ENCODE measurements at regions not wholly inside any gene's neighbourhood (a gene's known extent, or its start where the extent isn't known, plus 50 kb on each side); places are given as distances from the start of the nearest gene placed in this dataset.

DNA sequence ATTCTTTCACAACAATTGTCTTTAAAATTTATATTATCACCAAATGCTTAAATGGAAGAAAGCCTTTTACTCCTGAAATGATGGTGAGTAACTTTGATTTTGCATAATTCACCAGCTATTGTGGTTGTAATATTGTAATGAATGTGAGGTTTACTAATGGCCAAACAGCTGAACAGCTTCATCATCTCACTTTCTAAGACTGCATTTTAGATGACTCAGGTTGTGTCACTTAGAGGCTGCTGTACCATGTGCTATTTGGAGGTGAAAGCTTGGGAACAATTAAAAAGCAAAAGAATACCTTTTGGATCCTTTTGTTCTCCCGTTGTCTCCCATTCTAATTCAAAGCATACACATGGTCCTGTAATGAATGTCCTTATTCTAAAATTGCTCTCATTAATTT is 604.0 kb upstream of the PFKP start:
- DNase-seq (ENCODE audit: low read depth, low spot score), result no peak

- DNase-seq (ENCODE audit: low read depth, low spot score), result no peak
These were observed 604.8 kb upstream of the PFKP start for GRCh38 chr10:2462581-2462980.

GRCh38 chr10:2460812-2461211 is 606.5 kb upstream of the PFKP start:
- DNase-seq (ENCODE audit: low read depth, low spot score), result no peak

DNA sequence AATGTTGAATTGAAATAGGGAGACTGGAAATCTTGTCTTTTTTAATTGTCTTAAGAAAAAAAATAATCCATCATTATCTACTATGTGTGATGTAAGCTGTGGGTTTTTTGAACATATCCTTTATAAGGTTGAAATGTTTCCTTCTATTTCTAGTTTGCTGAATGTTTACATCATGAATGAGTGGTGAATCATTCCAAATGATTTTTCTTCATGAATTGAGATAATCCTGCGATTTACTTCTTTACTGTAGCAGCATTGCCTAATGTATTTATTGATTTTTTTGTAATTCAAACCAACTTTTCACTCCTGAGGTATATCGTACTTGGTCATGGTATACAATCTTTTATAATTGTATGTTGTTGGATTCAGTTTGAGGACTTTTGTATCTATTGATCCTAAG is 607.6 kb upstream of the PFKP start:
- DNase-seq (ENCODE audit: low read depth, low spot score), result no peak

DNA sequence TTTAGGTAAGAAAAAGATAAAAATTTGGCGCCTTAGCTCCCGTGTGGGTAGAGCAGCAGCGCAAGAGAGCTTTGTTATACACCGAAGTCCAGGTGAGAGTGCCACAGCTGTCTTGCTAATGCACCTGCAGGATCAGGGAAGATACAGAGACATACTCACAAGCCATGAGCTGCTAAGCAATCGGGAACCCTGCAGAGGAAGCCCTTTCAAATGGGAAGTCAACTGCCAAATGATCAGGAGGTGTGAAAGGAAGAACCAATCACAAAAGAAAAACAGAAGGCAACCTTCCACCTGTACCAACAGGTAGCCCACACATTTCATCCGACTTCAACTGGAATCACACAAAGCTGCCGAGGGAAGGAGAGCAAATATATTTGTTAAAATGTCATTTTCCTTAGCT is 610.5 kb upstream of the PFKP start:
- DNase-seq (ENCODE audit: low read depth, low spot score), result no peak

GRCh38 chr10:2445370-2445769 is 622.0 kb upstream of the PFKP start:
- no peak for DNase-seq (ENCODE audit: low read depth, low spot score)

DNA sequence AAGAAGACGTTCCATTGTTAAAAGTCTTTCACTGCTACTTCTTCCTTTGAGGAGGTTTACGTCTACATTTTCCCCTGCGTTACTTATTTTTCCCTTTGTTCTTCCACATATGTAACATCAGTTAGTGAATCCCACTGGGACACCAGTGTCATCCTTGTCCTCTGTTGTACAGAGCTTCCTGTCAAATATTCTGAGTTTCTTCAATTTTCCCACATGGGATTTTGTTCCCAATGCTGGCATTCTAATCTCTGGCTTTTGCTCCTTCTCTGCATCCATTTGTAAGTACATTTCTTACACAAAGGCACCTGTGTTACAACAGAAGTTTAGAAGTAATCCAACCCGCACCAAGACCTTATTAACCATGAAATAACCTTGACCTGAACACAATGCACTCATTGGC is 627.4 kb upstream of the PFKP start:
- no peak for DNase-seq (ENCODE audit: low read depth, low spot score)

DNA sequence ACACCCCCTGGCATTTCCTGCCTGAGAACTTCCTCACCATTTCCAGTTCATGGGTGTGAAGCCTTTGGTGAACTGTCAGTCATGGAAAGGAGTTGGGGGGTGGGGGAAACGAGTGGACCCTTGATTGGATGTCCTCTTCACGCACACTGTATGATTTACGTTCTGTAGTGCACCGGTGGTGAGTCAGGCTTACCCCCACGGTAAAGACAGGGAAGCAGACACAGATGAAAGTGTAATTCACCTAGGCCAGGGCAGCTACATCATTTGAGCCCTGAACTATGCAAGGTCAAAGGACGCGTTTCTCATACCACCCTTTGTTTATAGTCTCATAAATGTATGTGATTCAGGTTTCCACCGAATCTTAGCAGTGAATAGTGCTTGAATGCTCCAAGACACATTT is 628.3 kb upstream of the PFKP start:
- DNase-seq (ENCODE audit: low read depth, low spot score), result no peak

- no peak for DNase-seq (ENCODE audit: low read depth, low spot score)
These were observed 629.0 kb upstream of the PFKP start for GRCh38 chr10:2438248-2438939.

DNA sequence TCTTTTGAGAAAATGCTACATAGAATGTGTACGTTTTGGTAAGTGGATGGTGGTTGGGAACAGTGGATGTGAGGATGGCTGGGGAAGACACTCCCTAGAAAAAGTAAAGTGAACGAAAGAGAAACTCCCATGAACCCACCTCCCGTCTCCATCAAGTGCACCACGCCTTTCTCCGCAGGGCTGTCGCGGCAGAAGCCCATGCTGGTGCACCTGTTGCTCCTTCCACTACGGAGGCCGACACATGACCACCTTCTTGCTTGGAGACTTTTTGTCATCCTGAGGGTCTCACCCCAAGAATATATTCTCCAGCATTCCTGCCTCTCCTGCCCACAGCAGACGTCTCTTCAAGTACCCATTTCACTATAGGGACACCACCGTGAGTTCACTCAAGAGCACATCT is 630.4 kb upstream of the PFKP start:
- DNase-seq (ENCODE audit: low read depth, low spot score), result no peak

- no peak for DNase-seq (ENCODE audit: low read depth, low spot score)
These were observed 635.4 kb upstream of the PFKP start for GRCh38 chr10:2431961-2432360.

- DNase-seq (ENCODE audit: low read depth, low spot score), result no peak
These were observed 639.9 kb upstream of the PFKP start for GRCh38 chr10:2427412-2427811.

GRCh38 chr10:2425320-2425719 is 642.0 kb upstream of the PFKP start:
- DNase-seq (ENCODE audit: low read depth, low spot score), result no peak

DNA sequence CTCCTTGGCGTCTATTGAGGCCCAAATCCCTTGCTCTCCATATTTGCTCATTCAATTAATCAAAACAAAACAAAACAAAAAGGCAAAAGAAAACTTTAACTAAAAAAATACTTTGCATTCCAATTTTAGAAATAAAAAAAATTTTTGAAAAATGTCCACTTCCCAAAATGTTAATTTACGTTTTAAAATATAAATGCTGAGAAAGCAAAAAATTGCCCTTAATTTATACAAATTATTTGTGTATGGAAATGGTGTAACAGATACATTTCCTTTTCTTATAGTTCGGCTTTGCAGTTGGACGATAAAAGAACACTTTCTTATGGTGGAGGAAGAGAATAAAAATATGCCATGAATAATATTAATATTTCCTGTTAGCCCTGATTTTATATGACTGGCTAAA is 652.8 kb upstream of the PFKP start:
- no peak for DNase-seq (ENCODE audit: low read depth, low spot score)

- DNase-seq (ENCODE audit: low read depth, low spot score), result no peak
These were observed 653.3 kb upstream of the PFKP start for GRCh38 chr10:2414039-2414438.

DNA sequence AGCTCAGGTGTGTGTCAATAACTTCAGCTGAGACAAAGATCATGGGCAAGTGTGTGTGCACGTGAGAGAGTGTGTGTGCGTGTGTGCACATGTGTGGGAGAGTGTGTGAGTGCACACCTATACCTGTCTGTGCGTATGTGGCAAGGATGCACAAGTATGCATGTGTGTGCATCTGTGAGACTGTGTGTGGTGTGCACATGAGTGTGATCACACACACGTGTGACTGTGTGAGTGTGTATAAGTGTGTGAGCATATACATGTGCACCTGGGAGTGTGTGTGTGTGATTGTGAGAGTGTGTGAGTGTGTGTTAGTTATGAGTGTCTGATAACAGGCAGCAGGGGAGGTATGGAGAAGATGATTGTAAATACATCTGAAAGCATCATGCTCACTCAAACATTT is 657.3 kb upstream of the PFKP start:
- no peak for DNase-seq (ENCODE audit: low read depth, low spot score)

GRCh38 chr10:2401459-2401858 is 664.1 kb upstream of the ADARB2 start:
- DNase-seq (ENCODE audit: low read depth, low spot score), result no peak

DNA sequence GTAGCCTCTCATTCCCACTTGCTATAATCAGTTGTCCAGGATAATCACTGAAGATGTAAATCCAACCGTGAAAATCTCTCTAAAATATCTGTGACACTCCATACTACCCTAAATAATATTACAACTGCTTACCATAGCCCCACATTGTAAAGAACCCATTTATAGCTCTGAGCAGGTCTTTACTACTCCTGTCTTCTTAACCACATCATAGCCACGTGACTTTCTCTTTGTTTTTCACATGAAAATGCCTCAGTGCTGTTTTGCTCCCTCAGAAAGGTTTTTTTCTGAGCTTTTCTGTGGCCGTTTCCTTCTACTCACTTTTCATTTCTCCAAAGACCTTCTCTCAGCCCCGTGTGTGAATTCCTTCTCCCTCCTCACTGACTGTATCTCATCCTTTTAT is 662.2 kb upstream of the ADARB2 start:
- no peak for DNase-seq (ENCODE audit: low read depth, low spot score)

DNA sequence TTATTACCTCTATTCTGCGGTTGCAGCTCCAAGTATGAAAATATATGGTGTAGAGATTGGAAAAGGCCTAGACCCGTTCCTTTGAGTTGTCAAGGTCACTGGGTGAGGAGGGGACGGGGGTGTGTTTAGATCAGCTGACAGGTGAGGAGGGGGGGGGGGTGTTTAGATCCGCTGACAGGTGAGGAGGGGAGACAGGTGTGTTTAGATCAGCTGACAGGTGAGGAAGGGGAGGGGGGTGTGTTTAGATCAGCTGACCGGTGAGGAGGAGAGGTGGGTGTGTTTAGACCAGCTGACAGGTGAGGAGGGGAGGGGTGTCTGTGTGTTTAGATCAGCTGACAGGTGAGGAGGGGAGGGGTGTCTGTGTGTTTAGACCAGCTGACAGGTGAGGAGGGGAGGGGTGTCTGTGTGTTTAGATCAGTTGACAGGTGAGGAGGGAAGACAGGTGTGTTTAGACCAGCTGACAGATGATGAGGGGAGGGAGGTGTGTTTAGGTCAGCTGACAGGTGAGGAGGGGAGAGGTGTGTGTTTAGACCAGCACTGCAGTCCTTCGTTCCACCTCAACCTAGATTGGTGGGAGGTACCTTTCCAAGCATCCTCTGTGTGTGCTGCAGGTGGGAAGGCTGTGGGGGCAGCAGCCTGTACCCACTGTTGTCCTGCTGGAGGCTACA is 655.0 kb upstream of the ADARB2 start:
- no peak for DNase-seq (ENCODE audit: low read depth, low spot score)

- DNase-seq (ENCODE audit: low read depth, low spot score), result no peak
These were observed 650.3 kb upstream of the ADARB2 start for GRCh38 chr10:2387672-2388071.

GRCh38 chr10:2387261-2387660 is 649.9 kb upstream of the ADARB2 start:
- DNase-seq (ENCODE audit: low read depth, low spot score), result no peak

- no peak for DNase-seq (ENCODE audit: low read depth, low spot score)
These were observed 642.9 kb upstream of the ADARB2 start for GRCh38 chr10:2380218-2380617.

DNA sequence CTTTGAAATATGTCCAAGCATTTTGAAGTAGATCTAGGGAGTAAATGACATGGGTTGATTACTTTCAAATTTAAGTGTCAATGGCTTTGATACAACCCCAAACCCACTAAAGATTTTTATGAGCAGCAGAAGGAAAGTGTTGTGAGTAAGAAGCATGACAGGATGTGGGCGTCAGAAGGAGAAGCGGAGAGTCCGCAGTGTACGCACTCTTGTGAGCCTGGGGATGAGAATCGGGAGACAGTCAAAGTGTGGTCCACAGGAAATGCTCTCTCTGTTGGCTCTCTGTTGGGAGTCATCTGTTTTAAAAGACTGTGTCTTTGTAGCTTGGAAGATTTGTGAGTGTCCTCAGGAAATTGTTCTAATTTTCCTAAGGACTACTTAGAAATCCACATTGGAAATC is 629.8 kb upstream of the ADARB2 start:
- no peak for DNase-seq (ENCODE audit: low read depth, low spot score)
